T-helper 1 cell treated with Interleukin-12 subunit alpha and Interleukin-12 subunit beta and Interleukin-4 antibody, amounts not matched to agents 30 μg/mL and 1 μg/mL, for 36 hours (primary cell): ENCODE measurements at regions not wholly inside any gene's neighbourhood (a gene's known extent, or its start where the extent isn't known, plus 50 kb on each side); places are given as distances from the start of the nearest gene placed in this dataset.

Experiments
- H3K27ac Mint-ChIP-seq: one replicate; pipeline ENCODE4 v1.8.0; 2021; ENCODE audit warnings: mild to moderate bottlenecking, mixed read lengths
- H3K27me3 Mint-ChIP-seq: one replicate; pipeline ENCODE4 v1.8.0; 2021; ENCODE audit warnings: low read depth, mixed read lengths
- H3K36me3 Mint-ChIP-seq: one replicate; pipeline ENCODE4 v1.8.0; 2021; ENCODE audit warnings: low read depth, mixed read lengths
- H3K4me1 Mint-ChIP-seq: one replicate; pipeline ENCODE4 v1.8.0; 2021; ENCODE audit warnings: low read depth, mixed read lengths
- H3K4me3 Mint-ChIP-seq: one replicate; pipeline ENCODE4 v1.8.0; 2021; ENCODE audit warnings: mild to moderate bottlenecking, moderate library complexity, mixed read lengths
- H3K9me3 Mint-ChIP-seq: one replicate; pipeline ENCODE4 v1.8.0; 2021; ENCODE audit warnings: mixed read lengths

DNA sequence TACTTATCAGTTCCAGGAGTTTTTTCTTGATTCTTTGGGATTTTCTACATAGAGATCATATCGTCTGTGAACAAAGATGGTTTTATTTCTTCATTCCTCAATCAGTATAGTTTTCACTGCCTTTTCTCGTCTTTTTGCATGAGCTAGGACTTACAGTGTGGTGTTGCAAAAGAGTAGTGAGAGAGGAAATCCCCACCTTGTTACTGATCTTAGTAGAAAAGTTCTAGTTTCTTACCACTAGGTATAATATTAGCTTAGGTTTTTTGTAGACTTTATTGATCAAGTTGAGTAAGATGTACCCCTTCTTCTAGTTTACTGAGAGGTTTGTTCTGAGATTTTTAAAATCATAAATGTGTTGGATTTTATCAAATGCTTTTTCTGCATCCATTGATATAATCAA lies 123.3 kb downstream of the TMEM26 start:
- Mint-ChIP-seq H3K27me3 (peaks cover 14% of the 10 kb centered on the region), H3K4me3 (no peak overlapping the region), H3K27ac (no peak overlapping the region), H3K9me3 (no peaks in the 10 kb centered on the region), H3K36me3 (no peaks in the 10 kb centered on the region), H3K4me1 (no peaks in the 10 kb centered on the region)

DNA sequence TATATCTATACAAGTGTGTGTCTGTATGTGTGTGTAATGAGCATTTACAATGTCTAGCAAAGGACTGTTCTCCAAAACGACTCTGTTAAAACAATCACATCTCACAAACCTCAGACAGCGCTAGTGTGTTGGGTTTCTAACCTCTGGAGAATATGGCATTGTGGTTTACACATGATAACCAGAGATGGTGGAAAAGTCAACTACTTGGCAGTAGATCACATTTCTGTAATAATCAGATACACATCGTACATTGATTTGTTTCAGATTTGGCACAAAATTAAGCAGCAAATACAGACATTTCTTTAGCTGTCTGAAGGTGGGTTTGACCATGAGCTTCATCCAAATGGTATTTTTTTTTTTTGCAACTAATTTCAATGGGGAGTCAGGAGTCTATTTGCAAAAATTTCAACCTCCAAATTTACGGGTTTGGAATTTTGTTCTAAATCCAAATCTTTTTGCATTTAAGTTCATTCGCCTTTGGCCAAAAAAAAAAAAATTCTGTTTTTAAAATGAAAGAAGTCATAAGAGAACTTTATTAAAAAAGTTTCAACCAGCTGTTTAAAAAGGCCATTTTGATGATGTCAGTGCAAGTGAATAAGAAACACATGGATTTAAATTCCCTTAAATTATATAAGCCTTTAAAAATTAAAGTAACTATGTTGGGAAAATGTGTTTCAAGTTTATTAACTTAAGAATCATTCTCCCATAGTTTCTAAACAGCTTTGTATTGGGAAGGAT lies 127.8 kb downstream of the TMEM26 start:
- Mint-ChIP-seq H3K36me3 (no peaks in the 10 kb centered on the region), H3K27me3 (peaks cover 19% of the 10 kb centered on the region), H3K9me3 (no peaks in the 10 kb centered on the region), H3K4me3 (no peak overlapping the region), H3K27ac (no peak overlapping the region), H3K4me1 (no peaks in the 10 kb centered on the region)

DNA sequence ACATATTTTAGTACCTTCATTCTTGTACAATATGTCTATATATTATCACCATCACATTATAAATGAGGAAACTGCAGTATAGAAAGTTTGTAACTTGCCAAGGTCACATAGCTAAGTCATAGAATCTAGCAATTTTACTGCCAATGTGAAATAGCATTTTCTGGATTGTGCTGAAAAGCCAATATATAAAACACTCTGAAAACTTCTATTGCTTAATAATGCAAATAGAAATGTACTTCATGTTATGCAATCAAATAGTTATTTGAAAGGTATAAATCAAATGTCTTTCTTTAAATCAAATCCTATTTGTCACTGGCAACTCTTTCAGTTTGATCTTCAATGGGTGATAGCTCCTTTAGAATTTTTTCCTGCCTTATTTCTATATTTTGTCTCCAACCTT lies 129.5 kb downstream of the TMEM26 start:
- H3K9me3 Mint-ChIP-seq, result no peaks in the 10 kb centered on the region
- no peak overlapping the region for H3K27ac Mint-ChIP-seq
- H3K4me1 Mint-ChIP-seq, result no peaks in the 10 kb centered on the region
- no peaks in the 10 kb centered on the region for H3K36me3 Mint-ChIP-seq
- peaks cover 19% of the 10 kb centered on the region for H3K27me3 Mint-ChIP-seq
- no peak overlapping the region for H3K4me3 Mint-ChIP-seq

DNA sequence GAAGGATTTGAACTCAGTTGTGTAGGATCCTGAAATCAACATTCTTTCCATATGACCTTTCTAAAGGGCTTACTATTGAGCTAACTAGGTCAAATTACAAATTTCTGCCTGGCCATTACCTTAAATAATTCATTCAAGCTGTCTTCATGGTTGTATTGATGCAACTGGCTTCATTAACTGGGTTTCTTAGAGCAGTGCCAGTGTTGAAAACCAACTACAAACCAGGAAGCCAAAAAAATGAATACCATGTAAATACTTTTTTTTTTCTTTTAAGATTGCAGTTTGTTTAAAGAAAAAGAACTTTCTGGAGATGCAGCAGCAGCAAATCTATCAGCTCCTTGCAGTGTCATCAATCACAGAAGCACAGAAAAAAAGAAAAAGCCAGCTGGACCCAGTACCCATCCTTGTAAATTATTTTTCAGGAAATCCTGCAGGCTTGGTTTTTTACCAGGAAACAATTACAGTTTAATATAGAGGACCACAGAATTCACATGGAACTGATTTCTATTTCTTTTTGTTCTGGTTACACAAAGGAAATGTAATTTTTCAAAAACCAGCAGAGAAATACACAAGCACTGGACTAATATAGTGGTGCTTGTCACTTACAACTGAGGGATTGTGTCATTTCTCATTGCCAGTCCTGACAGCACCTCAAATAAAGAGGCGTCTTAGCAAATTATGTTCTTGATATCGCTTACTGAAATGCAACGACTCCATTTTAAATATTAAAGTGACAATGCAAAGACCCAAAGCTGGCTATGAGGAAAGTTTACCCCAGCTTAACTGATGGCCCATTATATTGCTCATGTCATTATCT lies 131.9 kb downstream of the TMEM26 start:
- Mint-ChIP-seq H3K9me3 (no peaks in the 10 kb centered on the region), H3K36me3 (no peaks in the 10 kb centered on the region), H3K27me3 (peaks cover 15% of the 10 kb centered on the region), H3K4me3 (no peak overlapping the region), H3K27ac (no peak overlapping the region), H3K4me1 (no peaks in the 10 kb centered on the region)

DNA sequence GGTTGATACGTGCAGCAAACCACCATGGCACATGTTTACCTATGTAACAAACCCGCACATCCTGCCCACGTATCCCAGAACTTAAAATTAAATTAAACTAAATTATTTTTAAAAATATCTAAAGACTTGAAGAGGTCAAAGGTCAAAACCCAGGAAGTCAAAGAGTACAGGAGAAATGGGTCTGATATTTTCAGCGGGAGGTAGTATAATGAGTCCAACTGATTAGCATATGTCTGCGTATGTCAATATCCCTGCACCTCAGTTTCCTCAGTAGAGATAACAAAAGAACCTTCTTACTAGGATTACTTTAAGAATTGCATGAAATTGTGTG lies 133.0 kb downstream of the TMEM26 start:
- H3K9me3 Mint-ChIP-seq, result no peaks in the 10 kb centered on the region
- H3K4me1 Mint-ChIP-seq, result no peaks in the 10 kb centered on the region
- no peak overlapping the region for H3K4me3 Mint-ChIP-seq
- H3K27me3 Mint-ChIP-seq, result peaks cover 12% of the 10 kb centered on the region
- no peak overlapping the region for H3K27ac Mint-ChIP-seq
- no peaks in the 10 kb centered on the region for H3K36me3 Mint-ChIP-seq

DNA sequence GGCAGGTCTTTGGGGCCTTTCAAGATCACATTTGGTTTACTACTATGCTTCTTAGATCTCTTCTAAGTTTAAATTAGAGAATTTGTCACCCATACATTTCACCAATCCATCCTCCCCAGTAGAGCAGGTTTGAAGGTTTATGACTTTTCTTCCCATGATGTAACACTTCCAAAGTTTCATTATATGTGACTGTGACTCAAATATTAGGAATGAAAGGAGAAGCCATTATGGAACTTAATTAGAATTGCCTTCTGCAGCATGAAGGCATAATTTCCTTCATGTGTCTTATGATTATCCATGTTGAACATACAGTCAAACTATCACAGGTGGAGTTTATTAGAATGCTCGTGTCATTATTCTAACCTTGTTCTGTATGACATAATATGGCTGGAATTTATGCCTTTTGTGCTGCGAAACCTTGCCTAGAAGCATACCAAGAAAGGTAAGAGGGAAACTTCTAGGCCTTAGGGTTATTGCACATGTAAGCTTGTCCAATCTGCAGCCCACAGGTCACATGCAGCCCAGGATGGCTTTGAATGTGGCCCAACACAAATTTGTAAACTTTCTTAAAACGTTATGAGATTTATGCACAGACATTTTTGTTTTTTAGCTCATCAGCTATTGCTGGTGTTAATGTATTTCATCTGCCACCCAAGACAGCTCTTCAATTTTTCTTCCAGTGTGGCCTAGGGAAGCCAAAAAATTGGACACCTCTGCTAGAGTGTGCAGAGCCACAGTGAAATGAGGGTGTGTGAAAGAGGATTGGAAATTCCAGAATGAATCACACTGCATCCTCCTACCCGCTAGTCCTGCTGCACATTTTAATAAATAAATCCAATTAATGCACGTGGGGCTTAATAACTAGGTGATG lies 133.6 kb downstream of the TMEM26 start:
- Mint-ChIP-seq H3K36me3 (no peaks in the 10 kb centered on the region), H3K9me3 (no peaks in the 10 kb centered on the region), H3K27me3 (peaks cover 6% of the 10 kb centered on the region), H3K4me3 (no peak overlapping the region), H3K27ac (no peak overlapping the region), H3K4me1 (no peaks in the 10 kb centered on the region)

DNA sequence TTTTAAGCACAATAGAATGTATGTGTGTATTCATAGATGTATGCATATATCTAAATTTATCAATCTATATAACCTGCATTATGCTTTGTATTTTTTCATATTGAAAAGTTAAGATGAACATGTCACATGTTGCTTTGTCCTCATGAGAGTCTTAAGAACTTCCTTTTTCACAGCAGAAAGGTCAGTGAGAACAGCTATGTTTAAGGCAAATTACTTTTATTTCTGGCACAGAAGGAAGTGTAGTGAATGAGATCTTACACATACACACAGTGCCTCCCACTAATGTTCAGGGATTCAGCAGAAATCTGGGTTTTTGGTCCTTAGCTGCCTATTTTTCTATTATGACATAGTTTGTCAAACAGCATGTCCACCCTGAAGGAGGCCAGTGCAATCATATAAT lies 134.8 kb downstream of the TMEM26 start:
- H3K36me3 Mint-ChIP-seq, result no peaks in the 10 kb centered on the region
- no peak overlapping the region for H3K27ac Mint-ChIP-seq
- peaks cover 7% of the 10 kb centered on the region for H3K4me1 Mint-ChIP-seq
- H3K4me3 Mint-ChIP-seq, result no peak overlapping the region
- peaks cover 5% of the 10 kb centered on the region for H3K27me3 Mint-ChIP-seq
- H3K9me3 Mint-ChIP-seq, result no peaks in the 10 kb centered on the region

DNA sequence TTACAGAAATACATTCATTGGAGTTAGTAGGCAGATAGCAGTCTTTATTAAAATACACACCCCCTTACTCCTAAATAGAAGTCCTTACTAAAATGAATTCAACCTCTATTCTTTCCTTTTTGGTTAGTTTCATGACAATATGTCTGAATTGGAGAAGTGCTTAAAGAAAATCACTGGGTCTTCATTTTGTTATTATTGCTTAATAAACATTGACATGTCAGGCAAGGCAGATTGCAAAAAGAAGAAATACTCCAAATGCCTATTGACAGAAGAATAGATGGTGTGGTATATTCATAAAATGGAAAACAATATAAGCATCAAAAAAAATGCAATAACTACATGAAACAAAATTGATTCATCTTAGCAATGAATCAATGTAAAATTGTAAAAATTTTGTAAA lies 135.5 kb downstream of the TMEM26 start:
- H3K4me3 Mint-ChIP-seq, result no peak overlapping the region
- no peaks in the 10 kb centered on the region for H3K9me3 Mint-ChIP-seq
- no peak overlapping the region for H3K27ac Mint-ChIP-seq
- H3K27me3 Mint-ChIP-seq, result peaks cover 5% of the 10 kb centered on the region
- peaks cover 10% of the 10 kb centered on the region for H3K4me1 Mint-ChIP-seq
- no peaks in the 10 kb centered on the region for H3K36me3 Mint-ChIP-seq

DNA sequence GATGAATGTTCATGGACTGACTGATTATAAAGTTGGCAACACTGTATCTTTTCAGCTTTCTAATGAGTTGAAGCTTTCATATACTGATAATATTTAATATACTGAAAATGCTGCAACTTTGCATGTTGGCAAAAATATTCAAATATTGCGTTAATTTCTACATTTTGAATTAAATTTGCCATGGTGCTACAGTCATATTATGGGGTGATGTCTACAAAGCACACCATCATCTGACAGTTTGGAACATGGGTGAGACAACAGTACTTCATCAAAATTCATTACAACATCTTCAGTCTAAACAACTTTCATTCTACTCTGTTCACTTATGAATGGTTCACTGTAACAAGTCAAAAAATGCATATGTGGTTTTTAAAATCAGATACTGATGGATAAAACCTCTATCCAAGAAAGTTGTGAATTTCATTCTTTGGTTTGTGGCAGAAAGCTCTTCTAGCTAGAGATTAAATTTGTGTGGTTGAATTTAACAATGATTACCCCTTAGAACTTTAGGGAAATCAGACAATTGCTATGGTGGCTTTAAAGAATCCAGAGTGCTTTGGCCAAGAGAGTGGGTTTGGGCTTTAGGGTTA lies 136.4 kb downstream of the TMEM26 start:
- Mint-ChIP-seq H3K4me1 (peaks cover 10% of the 10 kb centered on the region), H3K27me3 (peaks cover 5% of the 10 kb centered on the region), H3K4me3 (no peak overlapping the region), H3K27ac (no peak overlapping the region), H3K36me3 (no peaks in the 10 kb centered on the region), H3K9me3 (no peaks in the 10 kb centered on the region)

DNA sequence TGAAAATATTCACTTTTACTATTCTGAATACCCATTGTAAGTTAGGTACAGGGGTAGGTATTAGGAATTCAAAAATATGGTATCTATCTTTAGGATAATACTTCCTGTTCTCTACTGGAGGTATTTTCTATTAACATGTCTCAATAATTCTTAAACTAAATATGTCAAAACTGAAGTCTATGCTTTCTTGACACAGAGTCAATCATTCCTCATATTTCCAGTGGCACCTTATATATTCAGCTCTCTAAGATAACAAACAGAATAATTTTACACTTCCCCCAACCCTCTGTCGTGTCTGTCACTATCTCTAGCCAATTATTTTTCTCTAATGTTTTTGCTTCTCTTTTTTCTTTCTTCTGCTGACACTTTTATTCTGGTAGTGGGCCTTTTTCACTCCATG lies 138.9 kb downstream of the TMEM26 start:
- Mint-ChIP-seq H3K27ac (no peak overlapping the region), H3K27me3 (peaks cover 3% of the 10 kb centered on the region), H3K9me3 (no peaks in the 10 kb centered on the region), H3K4me1 (peaks cover 10% of the 10 kb centered on the region), H3K36me3 (no peaks in the 10 kb centered on the region), H3K4me3 (no peak overlapping the region)

DNA sequence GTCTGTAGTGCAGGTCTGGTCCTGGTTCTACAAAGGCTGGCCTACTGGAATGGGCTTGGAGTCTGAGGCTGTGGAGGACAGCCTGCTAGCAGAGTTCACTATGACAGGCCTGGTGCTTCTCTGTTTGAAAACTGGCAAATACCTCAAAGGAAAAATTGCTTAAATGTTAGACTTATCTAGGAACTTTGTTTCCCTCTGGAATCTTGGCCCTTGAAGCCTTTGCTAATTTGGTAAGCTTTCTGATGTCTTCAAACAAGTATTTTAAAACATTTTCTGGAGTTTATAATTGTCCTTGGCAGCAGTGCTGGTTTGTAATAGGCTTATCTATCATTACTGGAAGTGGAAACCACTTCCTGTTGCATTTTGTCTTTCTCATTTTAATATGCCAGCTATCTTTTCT lies 139.7 kb downstream of the TMEM26 start:
- Mint-ChIP-seq H3K27me3 (peaks cover 6% of the 10 kb centered on the region), H3K4me3 (no peak overlapping the region), H3K36me3 (no peaks in the 10 kb centered on the region), H3K27ac (no peak overlapping the region), H3K4me1 (peaks cover 10% of the 10 kb centered on the region), H3K9me3 (no peaks in the 10 kb centered on the region)

DNA sequence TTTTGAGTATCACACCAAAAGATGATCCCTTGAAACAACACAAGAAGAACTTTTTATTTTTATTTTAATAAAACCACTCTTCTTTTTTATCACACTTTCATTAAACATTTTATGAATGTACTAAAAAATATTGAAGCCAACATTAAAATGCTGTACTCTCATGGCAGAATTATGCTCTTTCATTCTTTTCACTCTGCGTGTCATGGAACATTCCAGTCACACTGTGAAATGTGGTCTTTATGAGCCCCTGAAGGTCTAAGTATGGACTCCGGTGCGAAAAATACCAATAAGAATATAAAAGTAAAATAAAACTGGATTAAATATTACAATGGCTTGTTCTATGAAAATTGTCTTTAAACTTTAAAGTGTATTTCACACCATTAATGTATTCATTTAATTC lies 148.4 kb downstream of the TMEM26 start:
- no peaks in the 10 kb centered on the region for H3K9me3 Mint-ChIP-seq
- H3K4me3 Mint-ChIP-seq, result no peak overlapping the region
- H3K27me3 Mint-ChIP-seq, result peaks cover 11% of the 10 kb centered on the region
- no peak overlapping the region for H3K27ac Mint-ChIP-seq
- H3K4me1 Mint-ChIP-seq, result no peaks in the 10 kb centered on the region
- no peaks in the 10 kb centered on the region for H3K36me3 Mint-ChIP-seq

DNA sequence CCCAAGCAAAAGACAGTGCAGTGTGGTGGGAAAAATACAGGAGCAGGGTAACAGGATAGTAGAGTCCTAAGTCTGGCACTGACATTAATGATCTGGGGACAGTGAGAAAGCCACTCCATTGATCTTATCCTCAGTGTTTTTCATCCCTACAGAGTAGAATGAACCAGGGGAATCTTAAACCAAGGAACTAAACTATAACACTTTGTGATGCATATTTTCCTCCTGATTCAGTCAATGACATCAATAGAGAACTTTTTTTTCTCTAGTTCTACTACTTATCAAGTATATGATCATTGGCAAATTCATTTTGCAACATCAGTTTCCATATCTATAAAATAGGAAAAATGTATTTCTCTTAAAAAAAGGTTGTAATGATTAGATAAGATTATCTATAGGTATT lies 151.1 kb downstream of the TMEM26 start:
- no peaks in the 10 kb centered on the region for H3K4me1 Mint-ChIP-seq
- H3K27ac Mint-ChIP-seq, result no peak overlapping the region

DNA sequence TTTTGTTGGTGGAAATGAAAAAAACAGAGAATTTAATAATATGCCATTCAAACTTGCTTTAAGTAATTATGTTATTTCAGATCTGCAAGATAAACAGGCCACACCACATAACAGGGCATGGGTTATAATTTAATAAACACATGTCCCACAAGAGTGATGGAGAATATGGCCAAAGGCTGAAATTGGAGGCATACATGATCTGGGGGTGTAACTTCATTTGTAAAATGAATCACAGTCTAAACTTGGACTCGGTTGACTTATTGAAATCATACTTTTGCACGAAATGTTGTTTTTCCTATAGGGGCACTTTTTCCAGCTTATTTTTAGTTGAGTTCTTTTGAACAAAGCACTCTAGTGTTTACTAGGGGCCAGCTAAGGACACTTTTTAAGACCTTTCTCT lies 151.6 kb downstream of the TMEM26 start:
- peaks cover 4% of the 10 kb centered on the region for H3K9me3 Mint-ChIP-seq
- peaks cover 11% of the 10 kb centered on the region for H3K27me3 Mint-ChIP-seq
- H3K27ac Mint-ChIP-seq, result no peak overlapping the region

More for the DNA sequence above, 151.1 kb downstream of the TMEM26 start:
- Mint-ChIP-seq H3K4me3 (no peak overlapping the region), H3K36me3 (peaks cover 2% of the 10 kb centered on the region), H3K9me3 (peaks cover 4% of the 10 kb centered on the region), H3K27me3 (peaks cover 11% of the 10 kb centered on the region)

More for the DNA sequence above, 151.6 kb downstream of the TMEM26 start:
- H3K4me3 Mint-ChIP-seq, result no peak overlapping the region
- H3K36me3 Mint-ChIP-seq, result peaks cover 2% of the 10 kb centered on the region
- H3K4me1 Mint-ChIP-seq, result no peaks in the 10 kb centered on the region
